ENCODE measurements at regions not wholly inside any gene's neighbourhood (a gene's known extent, or its start where the extent isn't known, plus 50 kb on each side); places are given as distances from the start of the nearest gene placed in this dataset.

GRCh38 chr20:11270566-11270965, 596.8 kb upstream of the JAG1 start:
- DNase-seq (no peak), ATAC-seq (ENCODE audit: poor library complexity) (no peak)
- no peaks in the 10 kb centered on the region for H3K27me3 Mint-ChIP-seq
- no peak overlapping the region for H3K27ac Mint-ChIP-seq
- Histone ChIP-seq H3K36me3 (ENCODE audit: insufficient read depth, low read length) (no peaks in the 10 kb centered on the region), H3K4me1 (ENCODE audit: insufficient read depth, low read length) (no peaks in the 10 kb centered on the region), H3K27ac (ENCODE audit: low read depth in 1 of 2, low read length in 2 of 2) (no peak overlapping the region), H3K4me3 (ENCODE audit: low read length) (no peak overlapping the region), H3K9me3 (ENCODE audit: control insufficient read depth in 1 of 2, insufficient read depth in 1 of 2, low read length in 2 of 2) (peaks cover 0 to 11% of the 10 kb centered on the region in 2 experiments), H3K27me3 (ENCODE audit: control insufficient read depth in 1 of 2, insufficient read depth in 2 of 2, low read length in 2 of 2) (no peaks in the 10 kb centered on the region)
- no peaks in the 10 kb centered on the region for H3K4me1 Mint-ChIP-seq (ENCODE audit: low read depth)
- H3K9me3 Mint-ChIP-seq, result no peaks in the 10 kb centered on the region
- ChIA-PET POLR2A (no interaction called here), CTCF (no interaction called here)
- no peak for TF ChIP-seq CTCF (IDR thresholded peaks at IDR 0.05)
- no peaks in the 10 kb centered on the region for H3K36me3 Mint-ChIP-seq (ENCODE audit: low read depth)
- intact Hi-C loops (cut with DNase I, micrococcal nuclease), result no loop called here
- no peak overlapping the region for H3K4me3 Mint-ChIP-seq

- no peaks in the 10 kb centered on the region for H3K36me3 ChIP-seq (ENCODE audit: insufficient read depth, low read length)
- Mint-ChIP-seq H3K4me3 (no peak overlapping the region), H3K27ac (no peak overlapping the region), H3K9me3 (no peaks in the 10 kb centered on the region), H3K4me1 (ENCODE audit: low read depth) (no peaks in the 10 kb centered on the region), H3K27me3 (no peaks in the 10 kb centered on the region), H3K36me3 (ENCODE audit: low read depth) (no peaks in the 10 kb centered on the region)
- CTCF ChIA-PET, result no interaction called here
- H3K4me1 ChIP-seq (ENCODE audit: insufficient read depth, low read length), result no peaks in the 10 kb centered on the region
- POLR2A ChIA-PET, result no interaction called here
- no peak for ATAC-seq (ENCODE audit: poor library complexity)
- H3K27me3 ChIP-seq (ENCODE audit: control insufficient read depth in 1 of 2, insufficient read depth in 2 of 2, low read length in 2 of 2), result no peaks in the 10 kb centered on the region
- intact Hi-C loops (cut with DNase I, micrococcal nuclease), result no loop called here
- no peak for DNase-seq
- H3K4me3 ChIP-seq (ENCODE audit: low read length), result no peak overlapping the region
- peaks cover 0 to 11% of the 10 kb centered on the region in 2 experiments for H3K9me3 ChIP-seq (ENCODE audit: control insufficient read depth in 1 of 2, insufficient read depth in 1 of 2, low read length in 2 of 2)
- H3K27ac ChIP-seq (ENCODE audit: low read depth in 1 of 2, low read length in 2 of 2), result no peak overlapping the region
- no peak for TF ChIP-seq CTCF (IDR thresholded peaks at IDR 0.05)
Measured at GRCh38 chr20:11271319-11271718, 597.5 kb upstream of the JAG1 start.

DNA sequence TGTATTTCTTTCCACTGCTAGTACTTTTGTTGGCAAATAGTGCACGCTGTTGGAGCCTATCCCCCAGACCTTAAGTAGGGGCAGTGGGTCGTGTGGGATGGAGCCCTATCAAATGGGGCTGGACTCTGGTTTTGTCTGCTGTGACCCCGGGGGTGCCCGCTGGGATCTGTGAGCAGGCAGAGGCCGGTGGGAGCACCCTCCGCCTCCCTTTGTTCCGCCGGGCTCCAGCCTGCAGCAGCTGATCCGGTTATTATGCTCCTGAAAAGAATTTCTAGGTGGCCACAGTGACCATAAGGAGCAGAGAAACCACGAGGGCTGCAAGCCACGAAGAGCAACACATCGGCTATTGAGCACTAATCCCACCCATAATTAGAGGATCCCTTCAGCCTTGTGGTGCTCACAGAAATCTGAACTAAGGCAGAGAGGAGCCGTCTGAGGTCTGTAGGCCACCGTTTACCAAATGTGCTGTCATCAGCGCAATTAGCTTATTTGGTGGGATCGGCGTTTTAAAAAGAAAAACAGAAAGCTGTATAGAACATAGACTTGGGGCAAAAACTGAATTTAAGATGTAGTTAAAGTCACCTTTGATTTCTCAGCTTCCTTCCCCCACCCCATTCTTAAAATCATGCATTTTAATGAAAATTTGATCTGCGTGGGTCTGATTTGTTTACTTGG, 598.3 kb upstream of the JAG1 start:
- Histone ChIP-seq H3K9me3 (ENCODE audit: control insufficient read depth in 1 of 2, insufficient read depth in 1 of 2, low read length in 2 of 2) (peaks cover 0 to 11% of the 10 kb centered on the region in 2 experiments), H3K4me1 (ENCODE audit: insufficient read depth, low read length) (no peaks in the 10 kb centered on the region), H3K36me3 (ENCODE audit: insufficient read depth, low read length) (no peaks in the 10 kb centered on the region), H3K27ac (ENCODE audit: low read depth in 1 of 2, low read length in 2 of 2) (no peak overlapping the region), H3K4me3 (ENCODE audit: low read length) (no peak overlapping the region), H3K27me3 (ENCODE audit: control insufficient read depth in 1 of 2, insufficient read depth in 2 of 2, low read length in 2 of 2) (no peaks in the 10 kb centered on the region)
- Mint-ChIP-seq H3K4me1 (ENCODE audit: low read depth) (no peaks in the 10 kb centered on the region), H3K4me3 (no peak overlapping the region), H3K36me3 (ENCODE audit: low read depth) (no peaks in the 10 kb centered on the region), H3K27me3 (no peaks in the 10 kb centered on the region), H3K27ac (no peak overlapping the region), H3K9me3 (no peaks in the 10 kb centered on the region)
- intact Hi-C loops (cut with DNase I, micrococcal nuclease), result no loop called here
- ChIA-PET CTCF (no interaction called here), POLR2A (no interaction called here)
- TF ChIP-seq CTCF (IDR thresholded peaks at IDR 0.05), result no peak
- ATAC-seq (ENCODE audit: poor library complexity) (no peak), DNase-seq (no peak)

Data from CD4-positive, alpha-beta T cell (primary cell).